ENCODE measurements at regions not wholly inside any gene's neighbourhood (a gene's known extent, or its start where the extent isn't known, plus 50 kb on each side); places are given as distances from the start of the nearest gene placed in this dataset.

- TF ChIP-seq CTCF (IDR thresholded peaks at IDR 0.05; ENCODE audit: low read depth, low read length, missing input control) (no peak), ATF3 (IDR thresholded peaks at IDR 0.05) (no peak)
Measured at GRCh38 chr2:15111718-15112117, 449.4 kb downstream of the NBAS start.

All from liver (tissue), 3 donors.